ENCODE measurements at regions not wholly inside any gene's neighbourhood (a gene's known extent, or its start where the extent isn't known, plus 50 kb on each side); places are given as distances from the start of the nearest gene placed in this dataset.
"Not testable (repeated sequence)": the region's sequence is repeated elsewhere in the genome, so short reads cannot be mapped to it uniquely, and the experiment has no call there.

DNA sequence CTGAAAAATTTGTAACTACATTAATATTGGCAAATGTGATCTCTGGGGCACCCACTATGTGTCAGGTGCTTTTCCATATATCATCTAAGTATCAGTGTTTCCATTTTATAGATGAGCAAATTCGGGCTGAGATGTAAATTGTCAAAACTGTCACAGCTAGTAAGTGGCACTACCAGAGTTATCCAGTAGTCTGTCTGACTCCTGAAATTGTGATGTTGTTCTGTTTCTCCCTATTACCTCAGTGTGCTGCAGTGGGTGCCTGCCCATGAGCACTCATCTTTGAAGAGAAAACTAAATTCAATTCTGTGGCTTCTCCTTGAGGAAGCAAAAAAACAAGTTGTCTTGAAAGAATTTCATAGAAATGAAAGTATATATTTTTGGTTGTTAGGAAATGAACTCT is 467.4 kb upstream of the FANCL start:
- no peaks in the 10 kb centered on the region for H3K4me1 ChIP-seq (ENCODE audit: control insufficient read depth in 3 of 3, insufficient read depth in 2 of 3, low read depth in 1 of 3, low read length in 2 of 3)
- no peaks in the 10 kb centered on the region for H3K36me3 ChIP-seq (ENCODE audit: control insufficient read depth in 3 of 3, insufficient read depth in 2 of 3, low read depth in 1 of 3, low read length in 3 of 3)
- H3K4me3 ChIP-seq (ENCODE audit: low read depth in 1 of 3, low read length in 3 of 3): no peak overlapping the region
- H3K9me3 ChIP-seq (ENCODE audit: control insufficient read depth in 2 of 2, insufficient read depth in 1 of 2, low read depth in 1 of 2, low read length in 1 of 2): no peaks in the 10 kb centered on the region
- no peak for FAIRE-seq
- H3K27ac ChIP-seq (ENCODE audit: low read depth in 1 of 3, low read length in 2 of 3): no peak overlapping the region
- no peak for DNase-seq
- WGBS, 3 donors: 57 to 72% (median 63%) methylated on average over 1 of the region's 1 CpG
- H3K27me3 ChIP-seq (ENCODE audit: control insufficient read depth in 3 of 3, insufficient read depth in 3 of 3, low read length in 3 of 3): no peaks in the 10 kb centered on the region

DNA sequence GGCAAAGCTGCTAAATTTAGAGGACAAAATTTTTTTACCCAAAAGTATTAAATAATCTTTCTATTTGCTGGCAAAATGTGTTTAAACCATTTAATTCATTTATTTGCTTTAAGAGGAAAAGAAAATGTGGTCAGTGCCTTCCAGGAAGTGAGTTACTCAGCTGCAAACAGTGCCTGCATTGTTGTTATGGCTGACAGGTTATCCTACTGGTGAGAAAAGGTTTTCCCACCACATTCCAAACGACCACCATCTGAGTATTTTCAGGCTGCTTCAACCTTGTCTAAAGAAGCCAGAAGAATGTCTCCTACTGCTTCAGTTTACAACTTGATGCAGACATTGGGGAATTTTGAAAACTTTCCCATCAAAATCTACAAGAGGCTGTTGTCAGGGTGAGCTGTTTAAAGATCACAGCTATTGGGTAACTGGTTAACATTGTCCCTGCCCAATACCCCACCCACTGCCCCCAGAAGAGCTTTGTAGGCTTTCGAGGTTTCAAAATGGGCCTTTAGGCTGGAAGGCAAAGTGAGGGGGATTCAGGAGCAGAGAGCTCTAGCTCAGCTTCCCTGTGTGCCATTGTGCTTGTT is 461.3 kb upstream of the FANCL start:
- Histone ChIP-seq H3K4me3 (ENCODE audit: low read depth in 1 of 3, low read length in 3 of 3) (no peak overlapping the region), H3K27ac (ENCODE audit: low read depth in 1 of 3, low read length in 2 of 3) (no peak overlapping the region), H3K9me3 (ENCODE audit: control insufficient read depth in 2 of 2, insufficient read depth in 1 of 2, low read depth in 1 of 2, low read length in 1 of 2) (no peaks in the 10 kb centered on the region), H3K27me3 (ENCODE audit: control insufficient read depth in 3 of 3, insufficient read depth in 3 of 3, low read length in 3 of 3) (no peaks in the 10 kb centered on the region), H3K36me3 (ENCODE audit: control insufficient read depth in 3 of 3, insufficient read depth in 2 of 3, low read depth in 1 of 3, low read length in 3 of 3) (no peaks in the 10 kb centered on the region), H3K4me1 (ENCODE audit: control insufficient read depth in 3 of 3, insufficient read depth in 2 of 3, low read depth in 1 of 3, low read length in 2 of 3) (no peaks in the 10 kb centered on the region)
- DNase-seq (no peak), FAIRE-seq (no peak)
- WGBS, 3 donors: 37 to 50% (median 40%) methylated on average over 2 of the region's 2 CpGs

DNA sequence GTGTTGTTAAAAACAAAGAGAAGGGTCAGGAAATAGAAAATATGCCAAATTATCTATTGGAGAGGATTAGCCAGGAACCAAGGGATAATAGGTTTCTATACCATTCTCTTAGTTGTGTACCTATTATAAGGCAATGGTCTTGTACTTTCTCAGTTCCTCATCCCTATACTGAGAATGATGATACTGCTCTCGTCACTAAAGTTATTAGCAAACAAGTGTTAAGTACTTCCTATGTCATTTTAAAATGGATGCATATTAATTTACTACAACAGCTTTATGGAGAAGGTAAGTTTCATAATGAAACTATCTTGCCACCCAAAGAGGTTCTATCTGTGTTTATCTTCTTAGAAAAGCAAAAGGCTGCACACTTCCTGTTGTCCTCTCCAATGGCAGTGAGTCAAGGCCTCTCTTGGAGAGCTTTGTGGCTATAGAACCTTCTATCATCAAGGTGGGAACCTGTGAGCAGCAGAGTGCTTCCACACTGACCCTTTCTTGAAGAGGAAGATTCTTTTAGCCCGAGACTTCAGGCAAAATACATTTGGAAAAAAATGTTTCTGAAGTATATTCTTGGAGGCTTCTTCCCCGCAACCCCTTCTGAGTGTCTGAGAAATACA is 460.7 kb upstream of the FANCL start:
- DNase-seq (no peak), FAIRE-seq (no peak)
- no peak overlapping the region for H3K27ac ChIP-seq (ENCODE audit: low read depth in 1 of 3, low read length in 2 of 3)
- H3K27me3 ChIP-seq (ENCODE audit: control insufficient read depth in 3 of 3, insufficient read depth in 3 of 3, low read length in 3 of 3): no peaks in the 10 kb centered on the region
- 79 to 81% (median 80%) methylated on average over 3 of the region's 3 CpGs for WGBS, 3 donors
- no peaks in the 10 kb centered on the region for H3K4me1 ChIP-seq (ENCODE audit: control insufficient read depth in 3 of 3, insufficient read depth in 2 of 3, low read depth in 1 of 3, low read length in 2 of 3)
- no peak overlapping the region for H3K4me3 ChIP-seq (ENCODE audit: low read depth in 1 of 3, low read length in 3 of 3)
- H3K36me3 ChIP-seq (ENCODE audit: control insufficient read depth in 3 of 3, insufficient read depth in 2 of 3, low read depth in 1 of 3, low read length in 3 of 3): no peaks in the 10 kb centered on the region
- H3K9me3 ChIP-seq (ENCODE audit: control insufficient read depth in 2 of 2, insufficient read depth in 1 of 2, low read depth in 1 of 2, low read length in 1 of 2): no peaks in the 10 kb centered on the region

DNA sequence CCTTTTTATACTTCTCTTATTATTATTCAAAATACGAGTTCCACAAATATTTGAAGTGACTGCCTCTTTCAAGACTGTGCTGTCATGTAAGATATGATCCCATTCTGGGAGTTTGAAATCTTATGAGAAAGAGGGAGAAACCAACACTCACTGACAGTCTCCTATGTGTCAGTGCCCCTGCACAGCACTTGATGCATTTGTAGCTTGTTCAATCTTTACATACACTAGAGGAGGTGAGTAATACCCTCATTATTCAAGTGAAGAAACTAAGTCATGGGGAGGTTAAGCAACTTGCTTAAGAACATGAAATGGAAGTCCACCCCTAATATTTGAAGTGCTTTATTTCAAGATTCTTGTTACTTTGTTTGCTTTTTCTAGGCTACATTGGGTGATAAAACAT is 459.5 kb upstream of the FANCL start:
- FAIRE-seq (no peak), DNase-seq (no peak)

DNA sequence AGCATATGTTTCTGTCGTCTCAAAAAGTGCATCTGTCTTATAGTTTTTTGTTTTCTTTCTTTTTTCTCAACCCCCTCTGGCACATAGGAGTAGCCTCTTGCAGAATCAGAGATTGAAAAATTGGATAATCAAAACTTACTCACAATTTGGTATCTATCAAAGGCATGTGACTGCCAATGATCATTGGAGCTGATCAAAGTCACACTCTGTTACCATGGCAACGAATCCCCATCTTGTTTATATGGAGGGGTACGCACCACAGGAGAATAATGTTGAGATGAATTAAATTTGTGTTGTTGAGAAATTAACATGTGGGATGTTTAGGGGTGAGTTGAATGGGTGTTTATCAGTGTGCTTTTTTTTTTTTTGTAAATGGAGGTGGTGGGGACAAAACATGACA is 458.3 kb upstream of the FANCL start:
- 59 to 67% (median 62%) methylated on average over 3 of the region's 3 CpGs for WGBS, 3 donors
- Histone ChIP-seq H3K4me1 (ENCODE audit: control insufficient read depth in 3 of 3, insufficient read depth in 2 of 3, low read depth in 1 of 3, low read length in 2 of 3) (no peaks in the 10 kb centered on the region), H3K9me3 (ENCODE audit: control insufficient read depth in 2 of 2, insufficient read depth in 1 of 2, low read depth in 1 of 2, low read length in 1 of 2) (no peaks in the 10 kb centered on the region), H3K36me3 (ENCODE audit: control insufficient read depth in 3 of 3, insufficient read depth in 2 of 3, low read depth in 1 of 3, low read length in 3 of 3) (no peaks in the 10 kb centered on the region), H3K27ac (ENCODE audit: low read depth in 1 of 3, low read length in 2 of 3) (no peak overlapping the region), H3K4me3 (ENCODE audit: low read depth in 1 of 3, low read length in 3 of 3) (no peak overlapping the region), H3K27me3 (ENCODE audit: control insufficient read depth in 3 of 3, insufficient read depth in 3 of 3, low read length in 3 of 3) (no peaks in the 10 kb centered on the region)
- FAIRE-seq: no peak
- no peak for DNase-seq

More for the DNA sequence above, 459.5 kb upstream of the FANCL start:
- Histone ChIP-seq H3K36me3 (ENCODE audit: control insufficient read depth in 3 of 3, insufficient read depth in 2 of 3, low read depth in 1 of 3, low read length in 3 of 3) (no peaks in the 10 kb centered on the region), H3K27ac (ENCODE audit: low read depth in 1 of 3, low read length in 2 of 3) (no peak overlapping the region), H3K27me3 (ENCODE audit: control insufficient read depth in 3 of 3, insufficient read depth in 3 of 3, low read length in 3 of 3) (no peaks in the 10 kb centered on the region), H3K4me1 (ENCODE audit: control insufficient read depth in 3 of 3, insufficient read depth in 2 of 3, low read depth in 1 of 3, low read length in 2 of 3) (no peaks in the 10 kb centered on the region), H3K9me3 (ENCODE audit: control insufficient read depth in 2 of 2, insufficient read depth in 1 of 2, low read depth in 1 of 2, low read length in 1 of 2) (no peaks in the 10 kb centered on the region), H3K4me3 (ENCODE audit: low read depth in 1 of 3, low read length in 3 of 3) (no peak overlapping the region)
- 74 to 82% (median 80%) methylated on average over 1 of the region's 1 CpG for WGBS, 3 donors

DNA sequence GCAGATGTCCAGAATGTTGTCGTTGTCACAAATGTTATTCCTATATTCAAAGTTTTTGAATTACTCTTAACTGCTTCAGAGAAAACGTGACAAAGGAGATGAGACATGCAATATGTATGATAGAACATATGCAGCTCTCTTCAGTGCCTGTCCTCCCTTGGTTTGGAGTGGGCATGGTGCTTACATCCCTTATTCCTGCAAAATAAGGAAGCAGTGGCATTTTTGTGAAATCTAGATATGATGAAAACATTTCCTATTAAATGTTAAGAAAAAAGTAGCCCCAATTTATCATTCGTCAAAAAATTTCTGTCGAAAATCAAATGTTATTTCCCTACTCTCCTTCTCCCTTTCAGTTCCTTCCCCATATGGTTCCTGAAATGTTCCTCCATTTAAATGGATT is 457.5 kb upstream of the FANCL start:
- no peak for DNase-seq
- Histone ChIP-seq H3K27ac (ENCODE audit: low read depth in 1 of 3, low read length in 2 of 3) (no peak overlapping the region), H3K4me1 (ENCODE audit: control insufficient read depth in 3 of 3, insufficient read depth in 2 of 3, low read depth in 1 of 3, low read length in 2 of 3) (no peaks in the 10 kb centered on the region), H3K4me3 (ENCODE audit: low read depth in 1 of 3, low read length in 3 of 3) (no peak overlapping the region), H3K27me3 (ENCODE audit: control insufficient read depth in 3 of 3, insufficient read depth in 3 of 3, low read length in 3 of 3) (no peaks in the 10 kb centered on the region), H3K9me3 (ENCODE audit: control insufficient read depth in 2 of 2, insufficient read depth in 1 of 2, low read depth in 1 of 2, low read length in 1 of 2) (no peaks in the 10 kb centered on the region), H3K36me3 (ENCODE audit: control insufficient read depth in 3 of 3, insufficient read depth in 2 of 3, low read depth in 1 of 3, low read length in 3 of 3) (no peaks in the 10 kb centered on the region)
- no peak for FAIRE-seq
- WGBS, 3 donors: 62 to 83% (median 66%) methylated on average over 4 of the region's 4 CpGs

DNA sequence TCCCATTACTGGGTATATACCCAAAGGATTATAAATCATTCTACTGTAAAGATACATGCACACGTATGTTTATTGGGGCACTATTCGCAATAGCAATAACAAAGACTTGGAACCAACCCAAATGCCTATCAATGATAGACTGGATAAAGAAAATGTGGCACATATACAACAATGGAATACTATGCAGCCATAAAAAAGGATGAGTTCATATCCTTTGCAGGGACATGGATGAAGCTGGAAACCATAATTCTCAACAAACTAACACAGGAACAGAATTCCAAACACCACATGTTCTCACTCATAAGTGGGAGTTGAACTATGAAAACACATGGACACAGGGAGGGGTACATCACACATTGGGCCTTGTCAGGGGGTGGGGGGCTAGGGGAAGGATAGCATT is 453.0 kb upstream of the FANCL start:
- not testable (repeated sequence) for H3K4me1 ChIP-seq (ENCODE audit: control insufficient read depth in 3 of 3, insufficient read depth in 2 of 3, low read depth in 1 of 3, low read length in 2 of 3); H3K9me3 ChIP-seq (ENCODE audit: control insufficient read depth in 2 of 2, insufficient read depth in 1 of 2, low read depth in 1 of 2, low read length in 1 of 2); H3K4me3 ChIP-seq (ENCODE audit: low read depth in 1 of 3, low read length in 3 of 3); FAIRE-seq; H3K27me3 ChIP-seq (ENCODE audit: control insufficient read depth in 3 of 3, insufficient read depth in 3 of 3, low read length in 3 of 3); H3K27ac ChIP-seq (ENCODE audit: low read depth in 1 of 3, low read length in 2 of 3); H3K36me3 ChIP-seq (ENCODE audit: control insufficient read depth in 3 of 3, insufficient read depth in 2 of 3, low read depth in 1 of 3, low read length in 3 of 3); DNase-seq
- WGBS, 3 donors: 75 to 93% (median 88%) methylated on average over 2 of the region's 2 CpGs

DNA sequence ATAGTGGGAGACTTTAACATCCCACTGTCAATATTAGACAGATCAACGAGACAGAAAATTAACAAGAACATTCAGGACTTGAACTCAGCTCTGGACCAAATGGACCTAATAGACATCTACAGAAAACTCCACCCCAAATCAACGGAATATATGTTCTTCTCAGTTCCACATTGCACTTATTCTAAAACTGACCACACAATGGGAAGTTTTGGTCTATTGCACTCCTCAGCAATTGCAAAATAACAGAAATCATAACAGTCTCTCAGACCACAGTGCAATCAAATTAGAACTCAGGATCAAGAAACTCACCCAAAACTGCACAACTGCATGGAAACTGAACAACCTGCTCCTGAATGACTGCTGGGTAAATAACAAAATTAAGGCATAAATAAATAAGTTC is 449.9 kb upstream of the FANCL start:
- not testable (repeated sequence) for H3K36me3 ChIP-seq (ENCODE audit: control insufficient read depth in 3 of 3, insufficient read depth in 2 of 3, low read depth in 1 of 3, low read length in 3 of 3); H3K27ac ChIP-seq (ENCODE audit: low read depth in 1 of 3, low read length in 2 of 3); FAIRE-seq; H3K4me3 ChIP-seq (ENCODE audit: low read depth in 1 of 3, low read length in 3 of 3); H3K27me3 ChIP-seq (ENCODE audit: control insufficient read depth in 3 of 3, insufficient read depth in 3 of 3, low read length in 3 of 3); H3K9me3 ChIP-seq (ENCODE audit: control insufficient read depth in 2 of 2, insufficient read depth in 1 of 2, low read depth in 1 of 2, low read length in 1 of 2); DNase-seq; H3K4me1 ChIP-seq (ENCODE audit: control insufficient read depth in 3 of 3, insufficient read depth in 2 of 3, low read depth in 1 of 3, low read length in 2 of 3)
- 70 to 78% (median 70%) methylated on average over 2 of the region's 2 CpGs for WGBS, 3 donors

DNA sequence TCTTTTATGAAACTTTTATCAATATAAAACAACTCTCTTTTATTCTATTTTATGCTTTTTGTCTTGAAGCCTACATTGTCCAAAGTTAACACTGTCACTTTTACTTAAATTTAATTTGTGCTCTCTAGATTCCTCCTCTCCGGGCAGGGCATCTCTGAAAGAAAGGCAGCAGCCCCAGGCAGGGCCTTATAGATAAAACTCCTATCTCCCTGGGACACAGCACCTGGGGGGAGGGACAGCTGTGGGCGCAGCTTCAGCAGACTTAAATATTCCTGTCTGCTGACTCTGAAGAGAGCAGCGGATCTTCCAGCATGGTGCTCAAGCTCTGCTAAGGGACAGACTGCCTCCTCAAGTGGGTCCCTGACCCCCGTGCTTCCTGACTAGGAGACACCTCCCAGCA is 447.7 kb upstream of the FANCL start:
- H3K4me1 ChIP-seq (ENCODE audit: control insufficient read depth in 3 of 3, insufficient read depth in 2 of 3, low read depth in 1 of 3, low read length in 2 of 3): no peaks in the 10 kb centered on the region
- no peak for FAIRE-seq
- no peak overlapping the region for H3K4me3 ChIP-seq (ENCODE audit: low read depth in 1 of 3, low read length in 3 of 3)
- no peaks in the 10 kb centered on the region for H3K27me3 ChIP-seq (ENCODE audit: control insufficient read depth in 3 of 3, insufficient read depth in 3 of 3, low read length in 3 of 3)
- WGBS, 3 donors: 62 to 70% (median 68%) methylated on average over 4 of the region's 4 CpGs
- H3K36me3 ChIP-seq (ENCODE audit: control insufficient read depth in 3 of 3, insufficient read depth in 2 of 3, low read depth in 1 of 3, low read length in 3 of 3): no peaks in the 10 kb centered on the region
- H3K9me3 ChIP-seq (ENCODE audit: control insufficient read depth in 2 of 2, insufficient read depth in 1 of 2, low read depth in 1 of 2, low read length in 1 of 2): no peaks in the 10 kb centered on the region
- H3K27ac ChIP-seq (ENCODE audit: low read depth in 1 of 3, low read length in 2 of 3): no peak overlapping the region
- no peak for DNase-seq

Measured in small intestine (tissue), 7 donors.